ENCODE measurements at regions not wholly inside any gene's neighbourhood (a gene's known extent, or its start where the extent isn't known, plus 50 kb on each side); places are given as distances from the start of the nearest gene placed in this dataset.

DNA sequence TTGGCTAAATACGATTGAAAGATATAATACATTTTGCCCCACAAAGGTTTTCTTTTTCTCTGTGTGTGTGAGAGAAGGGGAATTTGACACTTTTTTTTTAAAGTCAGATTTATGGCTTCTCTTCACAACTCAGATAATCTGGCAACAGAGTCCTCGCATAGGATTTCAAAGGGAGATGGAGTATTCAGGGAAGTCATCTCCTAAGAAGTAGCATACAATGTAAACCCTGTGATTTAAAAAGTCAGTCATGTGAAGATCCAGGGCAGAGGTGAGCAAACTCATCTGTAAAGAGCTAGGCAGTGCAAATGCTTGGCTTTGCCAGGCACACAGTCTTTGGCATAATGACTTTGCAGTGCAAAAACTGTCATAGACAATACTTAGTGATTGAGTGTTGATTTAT, 1526.3 kb downstream of the AACS start:
- Histone ChIP-seq H3K9ac (ENCODE audit: insufficient read depth in 1 of 2, low read length in 2 of 2) (no peak overlapping the region), H3K4me3 (no peak overlapping the region), H3K9me3 (ENCODE audit: control insufficient read depth in 4 of 4, insufficient read depth in 3 of 4, low read length in 3 of 4) (no peaks in the 10 kb centered on the region), H3K36me3 (ENCODE audit: control insufficient read depth in 4 of 4, insufficient read depth in 4 of 4, low read length in 4 of 4) (no peaks in the 10 kb centered on the region), H3K27ac (ENCODE audit: low read depth in 1 of 2, low read length in 1 of 2) (no peak overlapping the region), H3K27me3 (ENCODE audit: control insufficient read depth in 3 of 3, insufficient read depth in 3 of 3, low read length in 2 of 3) (no peaks in the 10 kb centered on the region), H3K4me1 (ENCODE audit: control insufficient read depth in 5 of 5, insufficient read depth in 5 of 5, low read length in 5 of 5) (no peaks in the 10 kb centered on the region)
- TF ChIP-seq, protein P1, sequence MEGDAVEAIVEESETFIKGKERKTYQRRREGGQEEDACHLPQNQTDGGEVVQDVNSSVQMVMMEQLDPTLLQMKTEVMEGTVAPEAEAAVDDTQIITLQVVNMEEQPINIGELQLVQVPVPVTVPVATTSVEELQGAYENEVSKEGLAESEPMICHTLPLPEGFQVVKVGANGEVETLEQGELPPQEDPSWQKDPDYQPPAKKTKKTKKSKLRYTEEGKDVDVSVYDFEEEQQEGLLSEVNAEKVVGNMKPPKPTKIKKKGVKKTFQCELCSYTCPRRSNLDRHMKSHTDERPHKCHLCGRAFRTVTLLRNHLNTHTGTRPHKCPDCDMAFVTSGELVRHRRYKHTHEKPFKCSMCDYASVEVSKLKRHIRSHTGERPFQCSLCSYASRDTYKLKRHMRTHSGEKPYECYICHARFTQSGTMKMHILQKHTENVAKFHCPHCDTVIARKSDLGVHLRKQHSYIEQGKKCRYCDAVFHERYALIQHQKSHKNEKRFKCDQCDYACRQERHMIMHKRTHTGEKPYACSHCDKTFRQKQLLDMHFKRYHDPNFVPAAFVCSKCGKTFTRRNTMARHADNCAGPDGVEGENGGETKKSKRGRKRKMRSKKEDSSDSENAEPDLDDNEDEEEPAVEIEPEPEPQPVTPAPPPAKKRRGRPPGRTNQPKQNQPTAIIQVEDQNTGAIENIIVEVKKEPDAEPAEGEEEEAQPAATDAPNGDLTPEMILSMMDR (IDR thresholded peaks at IDR 0.05; ENCODE audit: control extremely low read depth, extremely low read depth): no peak
- 66 to 86% methylated on average over 2 of the region's 2 CpGs for WGBS, 2 donors
- no peak for ATAC-seq (ENCODE audit: insufficient read depth, low FRiP score)
- no peak for DNase-seq

- H3K27me3 ChIP-seq (ENCODE audit: control insufficient read depth in 3 of 3, insufficient read depth in 3 of 3, low read length in 2 of 3): no peaks in the 10 kb centered on the region
- no peak overlapping the region for H3K9ac ChIP-seq (ENCODE audit: insufficient read depth in 1 of 2, low read length in 2 of 2)
- no peak overlapping the region for H3K27ac ChIP-seq (ENCODE audit: low read depth in 1 of 2, low read length in 1 of 2)
- 68 to 72% methylated on average over 5 of the region's 5 CpGs for WGBS, 2 donors
- H3K4me3 ChIP-seq: no peak overlapping the region
- H3K9me3 ChIP-seq (ENCODE audit: control insufficient read depth in 4 of 4, insufficient read depth in 3 of 4, low read length in 3 of 4): no peaks in the 10 kb centered on the region
- no peaks in the 10 kb centered on the region for H3K4me1 ChIP-seq (ENCODE audit: control insufficient read depth in 5 of 5, insufficient read depth in 5 of 5, low read length in 5 of 5)
- H3K36me3 ChIP-seq (ENCODE audit: control insufficient read depth in 4 of 4, insufficient read depth in 4 of 4, low read length in 4 of 4): no peaks in the 10 kb centered on the region
- TF ChIP-seq, protein P1 (IDR thresholded peaks at IDR 0.05; ENCODE audit: control extremely low read depth, extremely low read depth): no peak
- ATAC-seq (ENCODE audit: insufficient read depth, low FRiP score) (no peak), DNase-seq (no peak)
These were observed 1536.2 kb downstream of the AACS start for GRCh38 chr12:126601184-126602170.

DNA sequence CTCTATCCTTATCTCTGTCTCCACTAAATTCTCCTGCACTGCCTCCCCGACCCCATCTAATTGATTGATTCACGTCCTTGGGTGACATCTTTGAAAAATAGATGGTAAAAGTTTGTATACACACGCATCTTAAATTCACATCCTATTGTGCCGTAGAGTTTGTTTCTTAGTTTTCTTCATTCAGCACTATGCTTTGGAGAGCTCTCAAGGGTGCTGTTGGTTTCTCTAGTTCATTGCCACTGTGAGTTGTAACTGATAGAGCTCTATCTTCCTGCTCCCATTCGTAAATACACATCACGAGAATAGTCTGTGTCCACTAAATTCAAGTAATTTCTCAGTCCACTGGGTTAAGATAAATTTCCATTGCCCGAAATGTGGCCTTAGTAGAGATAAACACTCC, 1537.4 kb downstream of the AACS start:
- Histone ChIP-seq H3K27me3 (ENCODE audit: control insufficient read depth in 3 of 3, insufficient read depth in 3 of 3, low read length in 2 of 3) (no peaks in the 10 kb centered on the region), H3K4me3 (no peak overlapping the region), H3K27ac (ENCODE audit: low read depth in 1 of 2, low read length in 1 of 2) (no peak overlapping the region), H3K4me1 (ENCODE audit: control insufficient read depth in 5 of 5, insufficient read depth in 5 of 5, low read length in 5 of 5) (no peaks in the 10 kb centered on the region), H3K9me3 (ENCODE audit: control insufficient read depth in 4 of 4, insufficient read depth in 3 of 4, low read length in 3 of 4) (no peaks in the 10 kb centered on the region), H3K9ac (ENCODE audit: insufficient read depth in 1 of 2, low read length in 2 of 2) (no peak overlapping the region), H3K36me3 (ENCODE audit: control insufficient read depth in 4 of 4, insufficient read depth in 4 of 4, low read length in 4 of 4) (no peaks in the 10 kb centered on the region)
- ATAC-seq (ENCODE audit: insufficient read depth, low FRiP score): no peak
- whole genome bisulfite sequencing, 2 donors: 74 to 75% methylated on average over 7 of the region's 7 CpGs
- DNase-seq: no peak
- TF ChIP-seq, protein P1 (IDR thresholded peaks at IDR 0.05; ENCODE audit: control extremely low read depth, extremely low read depth): no peak
